ENCODE measurements at regions not wholly inside any gene's neighbourhood (a gene's known extent, or its start where the extent isn't known, plus 50 kb on each side); places are given as distances from the start of the nearest gene placed in this dataset.

DNA sequence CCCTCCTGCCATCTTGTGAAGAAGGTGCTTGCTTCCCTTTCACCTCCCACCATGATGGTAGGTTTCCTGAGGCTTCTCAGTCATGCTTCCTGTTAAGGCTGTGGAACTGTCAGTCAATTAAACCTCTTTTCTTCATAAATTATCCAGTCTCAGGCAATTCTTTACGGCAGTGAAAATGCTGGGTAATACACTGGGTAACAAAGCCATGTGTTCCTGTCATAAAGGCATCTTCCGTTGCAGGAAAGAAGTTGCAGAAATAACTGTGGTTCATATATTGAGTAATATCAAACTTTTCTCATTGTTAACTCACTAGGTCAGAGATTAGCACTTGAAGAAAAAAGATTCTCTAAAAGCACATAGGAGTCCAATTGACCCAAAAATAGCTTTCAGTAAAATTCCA, 163.9 kb upstream of the HNMT start:
- TF ChIP-seq CTCF (conservative IDR thresholded peaks at IDR 0.05 in 1 of 2, IDR thresholded peaks at IDR 0.05 in 1 of 2; ENCODE audit: low read depth in 1 of 2, low read length in 2 of 2) (no peak), EZH2 (IDR thresholded peaks at IDR 0.05; ENCODE audit: low read length, missing control alignments) (no peak)
